T1000 (cell line): ENCODE measurements at regions not wholly inside any gene's neighbourhood (a gene's known extent, or its start where the extent isn't known, plus 50 kb on each side); places are given as distances from the start of the nearest gene placed in this dataset.
A peak's percentile ranks its signal among the peaks of the same experiment; 100 is the strongest.
"Not testable (repeated sequence)": the region's sequence is repeated elsewhere in the genome, so short reads cannot be mapped to it uniquely, and the experiment has no call there.

ENCODE experiments used
- DNase-seq: peaks from one replicate; lab custom pipeline; 2025; ENCODE audit warnings: mixed read lengths; lab: John Stamatoyannopoulos, UW

DNA sequence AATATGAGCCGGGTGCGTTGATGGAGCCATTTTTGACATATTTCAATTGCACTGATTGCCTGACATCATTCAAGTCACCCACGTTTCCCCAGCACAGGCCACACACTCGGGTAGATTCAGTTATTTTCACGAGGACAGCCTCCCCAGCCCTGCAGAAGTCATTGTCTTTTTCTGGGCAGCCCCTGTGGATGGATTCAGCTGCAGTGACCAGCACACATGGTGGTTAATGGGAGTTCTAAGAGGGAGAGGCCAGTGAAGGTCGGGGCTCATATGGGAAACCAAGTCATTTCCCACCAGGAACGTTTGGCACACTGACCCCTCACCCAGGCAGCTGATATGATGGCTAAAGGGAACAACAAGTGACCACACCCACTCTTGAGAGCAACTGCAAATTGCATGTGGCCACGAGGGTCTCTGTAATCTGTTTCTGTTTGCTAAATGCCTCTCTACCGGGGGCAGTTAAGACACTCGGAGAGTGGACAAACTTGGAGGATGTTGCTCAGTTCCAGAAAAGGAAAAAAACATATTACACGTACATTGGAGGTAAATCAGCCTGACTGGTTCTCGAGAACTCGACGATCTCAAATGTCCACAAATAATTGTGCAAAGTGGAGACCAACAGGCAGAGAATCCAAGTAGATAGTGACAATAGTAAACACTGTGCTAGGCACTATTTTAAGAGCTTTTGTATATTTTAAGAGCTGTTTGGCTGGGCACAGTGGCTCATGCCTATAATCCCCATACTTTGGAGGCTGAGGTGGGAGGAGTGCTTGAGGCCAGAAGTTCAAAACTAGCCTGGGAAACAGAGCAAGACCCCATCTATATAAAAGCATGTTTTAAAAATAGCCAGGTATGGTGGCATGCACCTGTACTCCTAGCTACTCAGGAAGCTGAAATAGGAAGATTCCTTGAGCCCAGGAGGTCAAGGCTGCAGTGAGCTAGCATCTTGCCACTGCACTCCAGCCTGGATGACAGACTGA, 167.2 kb upstream of the IRF2BP2 start:
- no peak for DNase-seq

DNA sequence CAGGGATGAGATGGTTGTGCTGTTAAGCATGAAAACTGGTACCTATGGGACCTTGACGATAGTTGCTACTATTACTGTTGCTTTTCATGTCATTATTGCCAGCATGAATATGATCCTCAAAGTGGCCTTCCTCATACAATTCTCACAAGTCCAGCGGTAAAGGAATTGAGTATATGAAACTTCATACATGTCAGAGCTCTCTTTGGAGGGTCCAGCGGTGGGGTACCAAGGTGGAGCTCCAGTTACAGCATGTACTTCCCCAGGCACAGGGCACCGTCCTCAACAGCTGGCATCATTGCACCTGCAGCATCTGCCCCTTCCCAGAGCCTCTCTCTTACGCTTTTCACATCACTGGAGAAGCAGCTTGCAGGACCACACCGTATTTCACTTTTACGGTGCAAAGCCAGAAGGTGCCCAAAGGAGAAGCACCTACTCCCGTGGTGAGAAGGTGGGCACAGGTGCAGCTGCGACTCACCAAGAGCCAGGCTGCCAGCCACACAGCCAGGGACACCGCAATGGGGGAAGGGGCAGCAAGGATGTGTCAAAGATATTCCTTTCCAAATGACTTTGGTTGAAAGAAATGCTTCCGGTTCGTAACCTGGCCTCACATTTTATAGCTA, 166.4 kb upstream of the IRF2BP2 start:
- DNase-seq: no peak

DNA sequence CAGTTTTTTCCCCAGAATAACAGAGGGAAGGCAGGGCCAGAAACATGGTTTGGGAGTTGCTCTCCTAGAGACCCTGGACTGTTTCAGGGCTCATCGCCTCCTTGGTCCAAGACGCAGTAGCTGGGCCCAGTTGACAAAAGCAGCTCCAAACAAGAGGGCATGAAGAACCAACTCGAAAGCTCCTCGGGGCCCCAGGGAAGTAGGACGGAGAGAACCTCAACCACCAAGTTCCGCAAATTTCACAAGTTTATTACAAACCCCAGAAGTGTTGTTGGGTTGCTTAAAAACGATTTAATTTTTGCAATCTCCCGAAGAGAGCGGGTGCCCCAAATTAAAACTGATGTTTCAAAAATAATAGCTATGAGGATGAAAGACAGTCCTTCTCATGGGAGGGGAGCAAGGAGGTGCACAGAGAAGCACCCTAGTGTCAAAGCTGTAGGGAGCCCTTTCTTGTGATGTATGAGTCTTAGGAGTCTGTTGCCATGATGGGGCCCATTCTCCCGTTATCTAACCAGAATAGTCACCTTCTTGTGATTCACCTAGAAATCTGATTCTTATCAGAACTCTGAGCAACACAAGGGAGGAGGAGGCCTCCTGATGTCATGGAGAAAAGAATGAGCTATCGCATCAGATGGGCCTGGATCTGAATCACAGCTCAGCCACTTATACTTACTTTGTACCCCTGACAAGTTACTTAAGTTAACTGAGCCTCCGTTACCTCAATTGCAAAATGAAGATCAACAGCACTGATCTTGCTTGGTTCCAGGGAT, 165.7 kb upstream of the IRF2BP2 start:
- no peak for DNase-seq

DNA sequence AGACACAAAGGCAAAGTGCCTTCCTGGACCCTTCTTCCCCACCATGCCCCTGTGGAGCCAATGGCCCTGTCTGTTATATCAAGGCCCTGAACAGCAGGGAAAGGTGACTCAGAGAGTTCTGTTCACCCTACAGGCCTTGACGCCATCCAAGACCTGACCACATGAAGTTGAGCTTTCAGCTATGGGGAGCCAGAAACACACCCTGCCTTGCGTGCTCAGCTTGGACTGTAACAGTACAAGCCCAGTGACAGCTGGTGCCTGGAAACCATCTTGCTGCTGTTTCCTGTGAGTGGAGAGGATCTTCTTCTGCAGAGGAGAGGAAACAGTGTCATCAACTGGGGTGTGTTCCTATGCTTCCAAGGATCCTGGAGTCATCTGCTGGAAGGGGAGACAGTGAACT, 165.0 kb upstream of the IRF2BP2 start:
- no peak for DNase-seq

DNA sequence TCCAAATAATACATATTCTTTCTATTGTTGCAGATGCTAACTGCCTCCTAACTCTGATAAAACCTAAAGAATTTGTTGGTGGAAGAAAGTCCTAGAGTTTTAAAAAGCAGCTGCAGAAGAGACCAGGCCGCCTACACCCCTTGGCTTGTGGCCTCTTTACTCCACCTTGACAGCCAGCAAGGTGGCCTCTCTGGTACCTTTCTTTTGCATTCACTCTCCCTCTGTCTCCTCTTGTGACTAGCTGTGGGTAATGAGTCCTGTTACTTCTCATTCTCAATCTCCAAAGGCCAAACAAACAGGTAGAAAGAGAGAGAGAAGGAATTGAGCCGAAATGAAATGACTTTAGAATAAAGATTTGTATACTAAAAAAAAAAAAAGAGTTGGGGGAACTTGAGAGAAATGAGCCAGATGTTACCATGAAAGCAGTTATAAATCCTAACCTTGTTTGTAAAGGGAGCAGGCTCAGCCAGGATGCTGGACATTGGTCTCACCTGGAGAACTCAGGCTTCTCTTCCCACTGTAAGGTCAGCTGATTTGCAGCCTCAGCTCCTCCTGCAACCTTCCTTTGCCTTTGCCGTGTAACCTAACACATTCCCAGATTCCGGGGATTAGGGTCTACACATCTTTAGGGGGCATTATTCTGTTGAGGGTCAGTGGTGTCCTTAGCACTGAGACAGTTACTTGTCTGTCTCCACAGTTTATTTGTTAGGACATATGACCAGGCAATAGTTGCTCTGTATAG, 164.1 kb upstream of the IRF2BP2 start:
- no peak for DNase-seq

DNA sequence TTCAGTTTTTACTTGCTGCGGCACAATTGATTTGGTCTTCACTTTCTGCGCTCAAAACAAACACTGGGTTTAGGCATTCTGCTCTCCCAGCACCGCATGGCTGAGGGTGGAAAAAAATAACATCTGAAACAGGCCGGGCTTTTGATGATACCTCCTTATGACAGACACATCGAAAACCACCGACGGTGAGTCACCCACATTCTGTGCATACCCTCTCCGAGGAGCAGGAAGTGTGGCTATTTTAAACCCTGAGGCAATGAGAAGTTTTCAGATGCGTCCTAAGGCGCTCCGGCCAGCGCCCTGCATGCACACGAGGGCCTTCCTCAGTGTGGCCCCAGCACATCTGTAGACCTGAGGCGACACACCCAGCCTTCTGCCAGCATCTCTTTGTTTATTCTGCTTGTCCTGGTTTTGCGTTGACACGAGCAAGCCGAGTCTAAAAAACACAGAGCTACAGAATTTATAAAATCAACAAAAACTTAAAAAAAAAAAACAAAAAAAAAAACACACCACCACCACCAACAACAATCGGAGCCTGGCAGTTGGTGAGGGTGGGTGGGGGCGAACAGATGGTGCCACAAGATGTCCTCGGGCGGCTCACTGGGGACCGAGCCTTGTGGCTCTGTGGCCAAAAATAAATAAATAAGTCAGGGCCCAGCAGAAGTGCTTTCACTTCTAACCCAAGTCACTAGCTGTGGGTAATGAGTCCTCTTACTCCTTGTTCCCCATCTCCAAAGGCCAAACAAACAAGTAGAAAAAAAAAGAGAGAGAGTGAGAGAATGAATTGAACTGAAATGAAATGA, 162.6 kb upstream of the IRF2BP2 start:
- peak; percentile 87 for DNase-seq

DNA sequence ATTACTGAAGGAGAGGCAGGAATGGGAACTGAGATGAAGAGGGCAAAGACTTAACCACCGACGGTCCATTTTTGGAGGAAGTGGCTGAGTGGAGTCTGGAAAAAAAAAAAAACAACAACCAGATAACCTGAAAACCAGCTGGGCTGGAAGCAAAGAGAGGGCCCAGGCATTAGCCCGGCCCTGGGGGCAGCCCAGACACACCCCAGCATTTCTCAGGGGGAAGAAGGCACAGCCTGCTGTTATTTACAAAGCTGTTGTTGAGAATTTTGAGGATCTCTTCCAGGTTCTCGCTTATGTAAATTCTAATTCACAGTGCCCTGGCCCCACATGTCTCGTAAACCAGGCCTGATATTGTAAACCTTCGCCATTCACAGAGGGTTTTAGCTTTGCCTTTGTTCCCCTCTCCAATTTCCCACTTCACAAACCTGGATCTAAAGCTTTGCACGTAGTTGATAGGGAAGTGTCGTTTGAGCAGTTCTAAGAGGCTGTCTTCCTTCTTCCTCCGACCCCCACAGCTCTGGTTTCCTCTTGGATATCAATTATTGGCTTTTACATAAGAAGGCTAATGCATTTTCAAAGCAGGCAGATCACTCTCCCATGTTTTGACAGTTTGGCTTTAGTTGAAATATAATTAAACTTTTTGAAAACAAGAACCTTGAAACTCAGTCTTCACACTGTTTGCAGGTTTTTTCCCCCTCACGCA, 161.8 kb upstream of the IRF2BP2 start:
- no peak for DNase-seq

DNA sequence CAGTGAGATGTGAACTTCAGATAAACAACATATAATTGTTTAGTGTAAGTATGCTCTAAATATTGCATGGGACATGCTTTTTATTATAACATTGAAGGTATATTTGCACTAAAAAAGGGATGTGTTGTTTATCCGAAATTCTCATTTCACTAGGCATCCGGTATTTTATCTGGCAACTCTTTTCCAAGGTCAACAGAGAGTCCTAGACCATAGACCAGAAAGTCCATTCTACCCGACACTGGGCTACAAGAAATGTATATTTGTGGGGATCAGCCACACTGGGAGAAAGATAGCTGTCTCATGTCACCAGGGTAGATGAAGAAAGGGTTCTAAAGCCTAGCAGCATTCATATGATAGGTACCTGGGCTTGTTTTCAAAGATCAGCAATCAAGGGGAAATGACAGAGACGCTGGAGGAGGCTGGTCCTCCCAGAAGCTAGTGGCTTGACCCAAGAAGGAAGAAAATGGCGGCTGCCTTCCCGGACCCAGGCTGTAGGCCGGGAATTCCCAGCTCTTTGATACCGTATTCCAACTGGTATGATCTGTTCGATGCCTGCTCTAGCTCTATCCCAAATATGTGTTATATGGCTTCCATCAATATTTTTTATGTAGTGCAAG, 161.1 kb upstream of the IRF2BP2 start:
- DNase-seq: no peak

DNA sequence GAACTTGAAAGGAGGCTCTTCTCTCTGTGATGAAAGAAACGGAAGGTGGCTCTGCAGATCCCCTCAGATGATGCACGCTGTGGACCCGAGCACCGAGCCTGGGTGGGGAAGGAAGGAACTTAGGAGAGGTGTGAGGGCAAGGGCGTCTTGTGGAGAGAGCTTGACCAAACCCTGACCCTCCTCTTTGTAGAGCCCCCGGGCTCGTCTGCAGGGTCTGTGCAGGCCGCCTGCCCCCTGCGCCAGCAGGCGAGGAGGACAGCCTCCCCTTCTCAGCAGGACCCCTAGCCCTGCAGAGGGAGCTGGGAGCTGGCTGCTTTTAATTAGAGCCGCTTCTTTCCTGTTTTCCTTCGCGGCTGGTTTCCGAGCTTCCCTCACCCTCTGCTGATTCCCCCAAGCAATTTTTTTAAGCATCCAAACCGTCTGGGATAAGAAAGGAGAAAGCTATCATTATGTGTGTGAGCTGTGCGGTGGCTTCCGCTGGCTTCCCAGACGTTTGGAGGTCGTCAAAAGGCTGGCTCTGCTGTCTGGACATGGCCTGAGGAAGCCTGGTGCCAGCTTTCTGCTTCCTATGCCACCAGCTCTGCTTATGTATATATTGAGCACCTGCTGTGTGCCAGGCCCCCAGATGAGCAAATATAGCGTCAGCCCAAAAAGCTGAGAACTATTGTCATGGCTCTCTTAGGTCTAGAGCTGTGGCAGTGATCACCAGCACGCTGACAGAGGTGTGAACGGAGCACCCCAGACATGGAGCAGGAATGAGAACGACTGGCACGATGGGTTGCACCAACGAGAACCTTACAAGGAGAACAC, 160.2 kb upstream of the IRF2BP2 start:
- no peak for DNase-seq

DNA sequence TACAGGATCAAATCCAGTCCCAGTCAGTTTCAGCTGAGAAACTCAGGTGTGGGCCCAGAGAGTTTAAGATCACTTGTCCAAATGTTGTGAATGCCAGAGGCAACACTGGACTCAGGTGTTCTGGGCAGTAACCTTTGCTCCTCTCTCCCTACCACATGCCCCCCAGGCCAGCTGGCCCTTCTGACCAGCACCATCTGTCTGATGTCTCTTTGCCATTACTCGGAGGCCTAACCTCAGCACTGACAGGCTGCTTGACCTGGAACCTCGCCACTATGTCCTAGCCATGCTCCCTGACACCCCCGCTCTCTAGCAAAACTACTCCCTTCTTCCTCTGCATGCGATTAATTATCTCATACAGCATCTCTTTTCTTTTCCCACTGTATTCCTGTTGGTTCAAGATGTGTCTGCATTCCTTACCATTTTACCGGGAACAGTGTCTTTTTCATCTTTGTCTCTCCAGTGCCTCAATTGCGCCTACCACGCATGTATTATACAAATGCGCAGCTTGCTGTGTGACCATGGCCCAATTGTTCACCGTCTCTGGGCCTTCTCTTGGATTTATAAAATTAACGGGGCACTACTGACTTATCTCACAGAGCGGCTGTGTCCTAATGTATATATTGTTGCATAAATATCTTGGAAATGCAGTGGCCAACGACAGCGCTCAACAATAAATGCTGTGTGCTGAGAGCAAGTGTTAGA, 159.5 kb upstream of the IRF2BP2 start:
- no peak for DNase-seq

DNA sequence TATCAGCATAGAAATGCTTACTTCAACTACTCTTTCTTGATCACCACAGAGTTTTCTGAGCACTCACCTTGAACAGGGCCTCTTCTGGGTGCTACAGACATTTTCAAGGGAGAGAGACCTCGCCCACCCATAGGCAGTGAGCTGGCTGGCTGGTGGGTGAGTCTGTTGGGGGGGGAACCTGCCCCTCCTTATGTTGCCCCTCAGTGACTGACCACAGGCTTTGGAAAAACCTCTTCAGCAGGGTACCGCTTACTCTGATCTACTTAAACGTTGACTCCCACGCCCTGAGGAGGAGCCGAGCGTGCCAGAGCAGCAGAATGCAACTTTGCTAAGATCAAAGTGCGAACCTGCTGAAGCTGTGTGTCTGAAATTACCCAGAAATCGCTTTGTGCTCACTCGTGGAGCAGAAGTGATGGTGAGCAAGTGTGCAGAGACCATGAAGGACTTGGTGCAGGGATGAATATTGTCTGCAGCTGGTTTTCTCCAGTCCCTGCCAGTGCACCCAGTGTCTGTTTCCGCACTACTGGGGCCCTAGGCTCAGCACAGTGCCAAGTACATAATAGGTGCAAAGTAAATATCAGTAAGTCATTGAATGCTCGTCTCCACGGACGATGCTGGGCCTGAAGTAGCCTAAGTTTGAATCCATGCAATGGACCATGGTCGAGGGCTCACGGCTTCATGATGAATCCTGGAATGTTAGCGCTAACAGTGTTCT, 158.7 kb upstream of the IRF2BP2 start:
- DNase-seq: no peak

DNA sequence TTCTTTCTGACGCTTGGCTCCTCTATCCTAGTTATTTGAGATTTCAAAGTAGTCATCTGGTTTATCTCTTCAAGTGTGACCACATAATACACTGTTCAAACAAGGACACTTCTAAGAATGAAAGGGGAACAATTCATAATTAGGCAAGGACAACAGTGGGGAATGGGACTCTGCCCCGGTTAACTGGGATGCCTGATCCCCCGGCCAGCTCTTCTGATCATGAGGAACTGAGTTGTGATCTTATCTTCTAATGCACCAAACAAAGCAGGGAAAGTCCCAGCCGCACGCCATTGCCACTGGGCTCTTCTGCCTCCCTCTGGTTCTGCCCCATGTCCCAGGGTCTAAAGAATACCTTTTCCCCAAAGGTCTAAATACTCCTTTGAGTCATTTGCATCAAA, 158.2 kb upstream of the IRF2BP2 start:
- DNase-seq: no peak

DNA sequence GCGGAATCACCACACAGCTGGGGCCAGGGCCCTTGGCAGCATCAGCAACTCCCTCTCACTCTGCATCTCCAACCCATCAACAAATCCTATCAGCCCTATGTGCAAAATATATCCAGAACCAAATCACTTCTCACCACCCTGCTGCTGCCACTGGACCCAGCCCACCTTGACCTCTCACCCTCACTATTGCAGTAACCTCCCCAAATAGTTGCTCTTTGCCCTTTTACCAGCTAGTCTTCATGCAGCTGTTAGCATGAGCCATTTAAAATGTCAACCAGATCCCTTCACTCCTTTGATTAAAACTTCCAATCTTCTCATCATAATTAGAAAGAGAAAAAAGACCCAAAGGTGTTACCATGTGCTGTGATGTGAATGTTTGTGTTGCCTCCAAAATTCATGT, 155.7 kb upstream of the IRF2BP2 start:
- DNase-seq: no peak

DNA sequence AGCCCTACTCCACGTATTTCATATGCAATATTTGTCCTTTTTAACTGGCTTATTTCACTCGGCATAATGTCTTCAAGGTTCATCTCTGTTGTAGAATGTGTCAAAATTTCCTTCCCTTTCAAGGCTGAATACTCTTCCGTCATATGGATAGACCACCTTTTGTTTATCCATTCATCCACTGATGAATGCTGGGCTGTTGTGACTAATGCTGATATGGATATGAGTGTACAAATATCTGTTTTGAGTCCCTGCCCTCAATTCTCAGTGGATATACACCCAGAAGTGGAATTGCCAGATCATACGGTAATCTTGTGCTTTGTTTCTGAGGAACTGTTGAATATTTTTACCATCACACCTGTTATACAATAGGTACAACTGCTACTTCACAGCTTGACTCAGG, 155.2 kb upstream of the IRF2BP2 start:
- DNase-seq: no peak

DNA sequence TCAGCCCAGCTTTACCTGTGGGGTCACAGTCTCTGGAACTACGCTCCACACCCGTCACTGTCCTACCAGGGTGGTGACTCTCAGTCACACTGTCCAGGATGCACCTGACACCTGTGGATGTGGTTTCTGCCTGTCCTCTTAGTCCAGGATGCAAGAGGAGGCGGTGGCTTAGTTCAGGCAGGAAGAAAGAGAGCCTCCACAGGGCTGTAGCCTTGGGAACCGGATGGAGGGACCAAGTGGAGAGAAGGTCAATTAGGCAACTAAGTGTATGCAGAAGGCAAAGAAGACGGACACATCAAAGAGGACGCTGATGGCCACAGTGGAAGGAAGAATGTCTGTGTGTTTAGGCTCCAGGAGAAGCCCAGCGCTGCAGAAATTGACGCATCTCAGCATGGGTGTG, 153.9 kb upstream of the IRF2BP2 start:
- no peak for DNase-seq

DNA sequence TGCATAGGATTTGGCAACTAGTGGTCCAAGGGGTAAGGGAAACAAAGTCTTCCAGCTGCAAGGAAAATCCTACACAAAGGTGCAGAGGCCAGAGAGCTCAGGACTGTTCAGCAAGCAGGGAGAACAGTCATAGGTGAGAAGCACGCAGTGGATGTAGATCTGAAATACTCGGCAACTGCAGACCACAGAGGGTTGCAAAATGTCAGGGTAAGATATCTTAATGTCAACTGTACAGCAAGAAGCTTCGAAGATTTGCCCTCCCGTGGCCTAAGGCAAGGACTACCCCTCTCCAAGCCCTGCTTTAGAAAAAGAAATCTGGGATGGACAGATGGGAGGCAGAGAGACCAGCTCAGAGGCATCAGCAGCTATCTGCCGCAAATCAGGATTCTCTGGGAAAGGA, 153.4 kb upstream of the IRF2BP2 start:
- no peak for DNase-seq

DNA sequence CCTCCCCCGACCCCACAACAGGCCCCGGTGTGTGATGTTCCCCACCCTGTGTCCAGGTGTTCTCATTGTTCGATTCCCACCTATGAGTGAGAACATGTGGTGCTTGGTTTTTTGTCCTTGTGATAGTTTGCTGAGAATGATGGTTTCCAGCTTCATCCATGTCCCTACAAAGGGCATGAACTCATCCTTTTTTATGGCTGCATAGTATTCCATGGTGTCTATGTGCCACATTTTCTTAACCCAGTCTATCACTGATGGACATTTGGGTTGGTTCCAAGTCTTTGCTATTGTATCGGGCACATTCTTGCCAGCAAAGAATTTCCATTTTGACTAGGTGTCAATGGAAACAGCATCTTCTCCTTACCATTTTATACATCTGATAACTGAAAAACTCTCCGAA, 152.1 kb upstream of the IRF2BP2 start:
- not testable (repeated sequence) for DNase-seq

DNA sequence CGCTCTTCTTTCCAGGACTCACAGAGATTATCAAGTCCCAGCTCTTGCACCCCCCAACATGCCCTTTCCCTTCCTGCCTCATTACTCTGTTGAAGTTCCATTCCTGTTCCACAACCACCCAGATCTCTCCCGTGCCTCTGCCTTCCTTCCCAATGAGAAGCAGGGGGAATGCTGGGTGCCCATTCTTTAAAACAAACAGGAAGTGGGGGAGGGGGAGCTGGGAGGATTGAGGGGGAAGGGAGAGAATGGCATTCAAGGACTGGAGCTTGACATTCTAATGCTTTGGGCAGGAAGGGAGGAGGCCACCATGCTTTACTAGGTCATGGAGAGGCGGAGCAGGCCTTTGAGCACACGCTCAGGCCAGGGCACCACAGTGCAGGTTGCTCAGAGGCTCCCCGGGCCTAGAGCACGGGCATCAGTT, 150.3 kb upstream of the IRF2BP2 start:
- DNase-seq: no peak
